Astrocyte (in vitro differentiated cells and primary cell): ENCODE measurements at regions not wholly inside any gene's neighbourhood (a gene's known extent, or its start where the extent isn't known, plus 50 kb on each side); places are given as distances from the start of the nearest gene placed in this dataset.

Experiments used
- DNase-seq: peaks from one replicate; pipeline ENCODE4 v3.0.0-alpha.2; 2010; ENCODE audit warnings: low read depth
- FAIRE-seq: peaks from 2 replicates; lab custom pipeline; 2011; peaks lifted over from hg19 to GRCh38; lab: Jason Lieb, UNC
- H2AFZ ChIP-seq: 2 replicates; pipeline ENCODE4 v1.6.0; 2012; ENCODE audit warnings: low read depth, low read length, inconsistent platforms
- H3K27ac ChIP-seq: 2 replicates; pipeline ENCODE4 v1.5.1; 2011; ENCODE audit warnings: low read depth, low read length, inconsistent platforms
- H3K27me3 ChIP-seq: 2 replicates; pipeline ENCODE4 v1.6.0; 2011; ENCODE audit warnings: low read length, inconsistent platforms; ENCODE audit not compliant: insufficient read depth
- H3K36me3 ChIP-seq: 2 replicates; pipeline ENCODE4 v1.5.1; 2011; ENCODE audit warnings: low read length, inconsistent platforms; ENCODE audit not compliant: insufficient read depth
- H3K4me1 ChIP-seq: 2 replicates; pipeline ENCODE4 v1.5.1; 2011; ENCODE audit warnings: low read length, inconsistent platforms; ENCODE audit not compliant: insufficient read depth
- H3K4me2 ChIP-seq: 2 replicates; pipeline ENCODE4 v1.6.0; 2012; ENCODE audit warnings: low read length, inconsistent platforms
- H3K4me3 ChIP-seq: 2 replicates; pipeline ENCODE4 v1.5.1; 2011; ENCODE audit warnings: low read depth, mild to moderate bottlenecking, low read length, inconsistent platforms; ENCODE audit not compliant: insufficient read depth
- H3K79me2 ChIP-seq: 2 replicates; pipeline ENCODE4 v1.6.0; 2012; ENCODE audit warnings: mild to moderate bottlenecking, low read length, inconsistent platforms; ENCODE audit not compliant: insufficient read depth
- H3K9ac ChIP-seq: 2 replicates; pipeline ENCODE4 v1.6.0; 2012; ENCODE audit warnings: mild to moderate bottlenecking, low read length, inconsistent platforms
- H3K9me3 ChIP-seq: 2 replicates; pipeline ENCODE4 v1.5.1; 2012; ENCODE audit warnings: low read depth, mild to moderate bottlenecking, low read length, inconsistent platforms; ENCODE audit not compliant: insufficient read depth
- H4K20me1 ChIP-seq: 2 replicates; pipeline ENCODE4 v1.6.0; 2012; ENCODE audit warnings: low read length, inconsistent platforms; ENCODE audit not compliant: insufficient read depth
- H3K27ac Mint-ChIP-seq: one replicate; pipeline ENCODE4 v1.8.0; 2021; ENCODE audit warnings: mild to moderate bottlenecking, mixed read lengths; ENCODE audit not compliant: unreplicated experiment
- H3K27me3 Mint-ChIP-seq: one replicate; pipeline ENCODE4 v1.8.0; 2021; ENCODE audit warnings: low read depth, mixed read lengths; ENCODE audit not compliant: unreplicated experiment
- H3K36me3 Mint-ChIP-seq: one replicate; pipeline ENCODE4 v1.8.0; 2021; ENCODE audit warnings: low read depth, mixed read lengths; ENCODE audit not compliant: unreplicated experiment
- H3K4me1 Mint-ChIP-seq: one replicate; pipeline ENCODE4 v1.8.0; 2021; ENCODE audit warnings: low read depth, mixed read lengths; ENCODE audit not compliant: unreplicated experiment
- H3K4me3 Mint-ChIP-seq: one replicate; pipeline ENCODE4 v1.8.0; 2021; ENCODE audit warnings: mild to moderate bottlenecking, moderate library complexity, mixed read lengths; ENCODE audit not compliant: unreplicated experiment
- H3K9me3 Mint-ChIP-seq: one replicate; pipeline ENCODE4 v1.8.0; 2021; ENCODE audit warnings: mild to moderate bottlenecking, mixed read lengths; ENCODE audit not compliant: unreplicated experiment
- EZH2 ChIP-seq: IDR thresholded peaks from 2 replicates; pipeline ENCODE4 v1.6.1; 2012; ENCODE audit warnings: mild to moderate bottlenecking, low read length, inconsistent platforms; ENCODE audit not compliant: insufficient read depth
- TF ChIP-seq, protein P1 (sequence below): IDR thresholded peaks from 2 replicates; pipeline ENCODE4 v1.5.1; 2011; ENCODE audit warnings: low read depth, mild to moderate bottlenecking, inconsistent platforms, low read length, moderate library complexity; ENCODE audit not compliant: insufficient read depth

DNA sequence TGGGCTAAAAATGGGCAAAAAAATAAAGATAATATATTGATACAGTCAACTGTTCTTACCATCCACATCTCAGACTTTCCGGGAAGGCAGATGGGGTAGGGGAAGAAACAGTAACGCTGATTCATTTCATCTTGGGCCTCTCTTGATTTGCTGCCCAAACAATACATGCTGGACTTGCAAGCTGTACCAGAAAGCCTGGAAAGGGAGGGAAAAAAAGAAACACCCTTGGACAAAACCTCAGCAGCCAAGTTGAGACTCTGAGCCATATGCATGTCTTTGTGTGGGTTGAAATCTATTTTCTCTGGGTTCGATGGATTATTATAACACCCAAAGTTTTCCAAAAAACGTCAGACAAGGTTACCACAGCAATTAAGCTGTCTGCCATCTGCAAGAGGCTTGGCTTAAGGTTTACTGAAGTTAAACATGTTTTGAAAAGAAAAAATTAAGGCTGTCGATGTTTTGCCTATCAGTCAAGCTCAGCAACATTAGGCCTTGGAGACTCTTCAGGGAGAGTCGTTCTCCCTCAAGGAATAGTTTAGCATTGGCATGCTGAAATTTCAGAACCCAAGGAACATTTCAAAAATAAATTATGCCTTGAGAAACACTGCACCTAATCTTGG lies 71.2 kb downstream of the PSMG1 start:
- H3K4me3 ChIP-seq: no peak overlapping the region
- Mint-ChIP-seq H3K36me3 (peaks cover 3% of the 10 kb centered on the region), H3K4me1 (peaks cover 18% of the 10 kb centered on the region), H3K4me3 (no peak overlapping the region), H3K27ac (no peak overlapping the region), H3K9me3 (peaks cover 17% of the 10 kb centered on the region), H3K27me3 (peaks cover 19% of the 10 kb centered on the region)
- H3K9me3 ChIP-seq: no peaks in the 10 kb centered on the region
- H3K27me3 ChIP-seq: peaks cover 7% of the 10 kb centered on the region
- H3K36me3 ChIP-seq: no peaks in the 10 kb centered on the region
- H3K4me1 ChIP-seq: peaks cover 22% of the 10 kb centered on the region
- H2AFZ ChIP-seq: no peak overlapping the region
- TF ChIP-seq, protein P1, sequence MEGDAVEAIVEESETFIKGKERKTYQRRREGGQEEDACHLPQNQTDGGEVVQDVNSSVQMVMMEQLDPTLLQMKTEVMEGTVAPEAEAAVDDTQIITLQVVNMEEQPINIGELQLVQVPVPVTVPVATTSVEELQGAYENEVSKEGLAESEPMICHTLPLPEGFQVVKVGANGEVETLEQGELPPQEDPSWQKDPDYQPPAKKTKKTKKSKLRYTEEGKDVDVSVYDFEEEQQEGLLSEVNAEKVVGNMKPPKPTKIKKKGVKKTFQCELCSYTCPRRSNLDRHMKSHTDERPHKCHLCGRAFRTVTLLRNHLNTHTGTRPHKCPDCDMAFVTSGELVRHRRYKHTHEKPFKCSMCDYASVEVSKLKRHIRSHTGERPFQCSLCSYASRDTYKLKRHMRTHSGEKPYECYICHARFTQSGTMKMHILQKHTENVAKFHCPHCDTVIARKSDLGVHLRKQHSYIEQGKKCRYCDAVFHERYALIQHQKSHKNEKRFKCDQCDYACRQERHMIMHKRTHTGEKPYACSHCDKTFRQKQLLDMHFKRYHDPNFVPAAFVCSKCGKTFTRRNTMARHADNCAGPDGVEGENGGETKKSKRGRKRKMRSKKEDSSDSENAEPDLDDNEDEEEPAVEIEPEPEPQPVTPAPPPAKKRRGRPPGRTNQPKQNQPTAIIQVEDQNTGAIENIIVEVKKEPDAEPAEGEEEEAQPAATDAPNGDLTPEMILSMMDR: no peak
- TF ChIP-seq EZH2: no peak
- H3K4me2 ChIP-seq: no peak overlapping the region
- no peaks in the 10 kb centered on the region for H4K20me1 ChIP-seq
- H3K79me2 ChIP-seq: no peaks in the 10 kb centered on the region
- no peak overlapping the region for H3K9ac ChIP-seq
- no peak for FAIRE-seq
- DNase-seq: peak; percentile 41
- H3K27ac ChIP-seq: no peak overlapping the region

DNA sequence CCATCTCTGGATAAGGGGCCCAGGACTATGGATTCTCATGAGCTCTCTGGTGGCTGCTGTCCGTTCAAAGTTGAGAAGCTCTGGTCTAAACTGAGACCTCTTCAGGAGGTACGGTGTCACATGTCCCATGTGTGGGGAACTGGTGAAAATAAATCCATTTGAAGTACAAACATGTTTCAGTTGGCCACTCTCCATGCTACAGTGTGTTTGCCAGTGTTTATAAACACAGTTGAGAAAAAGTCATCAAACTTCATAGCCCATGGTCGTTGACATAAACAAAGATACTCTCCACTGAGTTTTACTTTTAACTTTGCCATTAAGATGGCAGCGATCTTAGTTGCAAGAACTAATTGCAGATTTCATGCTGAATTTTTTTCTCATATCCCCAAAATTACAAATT lies 72.8 kb downstream of the PSMG1 start:
- H3K4me1 Mint-ChIP-seq: peaks cover 13% of the 10 kb centered on the region
- no peak overlapping the region for H2AFZ ChIP-seq
- no peak for TF ChIP-seq EZH2
- H3K9ac ChIP-seq: no peak overlapping the region
- no peak overlapping the region for H3K27ac Mint-ChIP-seq
- peaks cover 6% of the 10 kb centered on the region for H3K36me3 Mint-ChIP-seq
- H3K27me3 Mint-ChIP-seq: peaks cover 23% of the 10 kb centered on the region
- H4K20me1 ChIP-seq: no peaks in the 10 kb centered on the region
- no peak overlapping the region for H3K4me3 ChIP-seq
- H3K79me2 ChIP-seq: no peaks in the 10 kb centered on the region
- no peaks in the 10 kb centered on the region for H3K9me3 ChIP-seq
- H3K4me1 ChIP-seq: peaks cover 16% of the 10 kb centered on the region
- no peak for FAIRE-seq
- peaks cover 7% of the 10 kb centered on the region for H3K27me3 ChIP-seq
- H3K4me2 ChIP-seq: no peak overlapping the region
- no peaks in the 10 kb centered on the region for H3K36me3 ChIP-seq
- DNase-seq: no peak
- H3K27ac ChIP-seq: no peak overlapping the region
- no peak overlapping the region for H3K4me3 Mint-ChIP-seq
- H3K9me3 Mint-ChIP-seq: peaks cover 15% of the 10 kb centered on the region

DNA sequence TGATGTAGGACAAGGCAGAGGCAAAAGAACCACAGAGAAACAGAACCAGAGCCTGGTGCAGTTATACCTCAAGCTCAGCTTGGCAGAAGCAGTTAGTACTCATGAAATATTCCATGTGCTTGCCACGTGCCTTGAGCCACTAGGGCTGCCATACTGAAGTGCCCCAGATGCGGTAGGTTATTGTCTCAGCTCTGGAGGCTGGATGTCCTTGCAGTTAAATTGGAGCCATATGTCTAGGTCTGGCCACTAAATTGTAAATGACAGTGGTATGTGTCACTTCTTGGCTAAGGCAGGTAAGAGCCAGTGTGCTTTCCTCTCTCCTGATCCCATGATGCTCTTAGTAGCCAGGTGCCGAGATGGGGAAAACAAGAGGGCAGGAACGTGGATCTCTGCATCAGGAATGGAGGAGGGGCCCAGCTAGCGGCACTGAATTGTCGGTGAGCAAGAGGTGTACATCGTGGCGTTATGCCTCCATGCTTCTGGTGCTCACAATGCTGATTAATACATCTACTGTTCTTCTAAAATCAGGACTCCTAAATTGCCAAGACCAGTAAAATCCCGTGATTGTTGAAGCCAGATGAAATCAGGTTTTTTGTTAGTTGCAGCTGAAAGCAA lies 73.5 kb downstream of the PSMG1 start:
- Mint-ChIP-seq H3K27me3 (peaks cover 23% of the 10 kb centered on the region), H3K9me3 (peaks cover 15% of the 10 kb centered on the region), H3K4me3 (no peak overlapping the region), H3K27ac (no peak overlapping the region), H3K4me1 (peaks cover 6% of the 10 kb centered on the region), H3K36me3 (peaks cover 8% of the 10 kb centered on the region)
- no peak overlapping the region for H2AFZ ChIP-seq
- FAIRE-seq (no peak), DNase-seq (no peak)
- H3K4me3 ChIP-seq: no peak overlapping the region
- H3K79me2 ChIP-seq: no peaks in the 10 kb centered on the region
- no peaks in the 10 kb centered on the region for H3K9me3 ChIP-seq
- no peak overlapping the region for H3K9ac ChIP-seq
- H3K27ac ChIP-seq: no peak overlapping the region
- no peaks in the 10 kb centered on the region for H4K20me1 ChIP-seq
- peaks cover 7% of the 10 kb centered on the region for H3K27me3 ChIP-seq
- peaks cover 9% of the 10 kb centered on the region for H3K4me1 ChIP-seq
- no peaks in the 10 kb centered on the region for H3K36me3 ChIP-seq
- no peak for TF ChIP-seq EZH2
- TF ChIP-seq, protein P1: no peak
- H3K4me2 ChIP-seq: no peak overlapping the region
